ENCODE measurements at regions not wholly inside any gene's neighbourhood (a gene's known extent, or its start where the extent isn't known, plus 50 kb on each side); places are given as distances from the start of the nearest gene placed in this dataset.

DNA sequence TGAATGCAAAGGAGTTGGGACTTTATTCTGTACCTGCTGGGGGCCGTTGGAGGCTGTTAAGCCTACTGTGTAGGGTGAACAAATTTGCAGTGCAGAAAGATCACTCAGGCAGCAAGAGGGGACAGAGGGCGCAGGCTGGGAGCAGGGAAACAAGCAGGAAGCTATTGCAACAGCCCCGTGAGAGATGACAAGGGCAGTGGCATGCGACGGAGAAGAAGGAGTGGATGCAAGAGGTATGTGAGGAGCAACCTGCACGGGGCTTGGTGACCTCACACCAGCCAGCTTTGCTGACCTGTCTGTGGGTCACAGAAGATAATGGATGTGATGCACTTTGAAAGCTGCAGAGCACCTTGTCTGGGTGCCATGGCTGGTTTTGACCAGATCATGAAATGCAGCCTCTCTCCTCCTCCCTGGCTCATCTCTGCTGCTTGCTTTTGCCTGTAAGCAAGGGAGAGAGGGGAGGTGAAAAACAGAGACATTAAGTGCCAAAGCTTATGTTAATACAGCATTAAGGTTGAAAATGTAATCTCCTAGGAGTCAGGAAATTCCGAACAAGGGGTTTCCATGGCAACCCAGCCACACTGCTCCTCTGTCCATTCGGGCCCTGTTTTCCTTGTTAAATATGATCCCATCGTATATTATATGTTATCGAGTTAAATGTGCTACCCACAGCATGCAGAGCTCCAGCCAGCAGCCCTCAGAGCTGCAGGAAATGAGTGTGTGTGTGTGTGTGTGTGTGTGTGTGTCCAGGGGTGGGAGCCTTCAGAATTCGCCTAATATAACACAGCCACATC is 314.3 kb upstream of the ZMIZ1 start:
- DNase-seq: peak; percentile 22

DNA sequence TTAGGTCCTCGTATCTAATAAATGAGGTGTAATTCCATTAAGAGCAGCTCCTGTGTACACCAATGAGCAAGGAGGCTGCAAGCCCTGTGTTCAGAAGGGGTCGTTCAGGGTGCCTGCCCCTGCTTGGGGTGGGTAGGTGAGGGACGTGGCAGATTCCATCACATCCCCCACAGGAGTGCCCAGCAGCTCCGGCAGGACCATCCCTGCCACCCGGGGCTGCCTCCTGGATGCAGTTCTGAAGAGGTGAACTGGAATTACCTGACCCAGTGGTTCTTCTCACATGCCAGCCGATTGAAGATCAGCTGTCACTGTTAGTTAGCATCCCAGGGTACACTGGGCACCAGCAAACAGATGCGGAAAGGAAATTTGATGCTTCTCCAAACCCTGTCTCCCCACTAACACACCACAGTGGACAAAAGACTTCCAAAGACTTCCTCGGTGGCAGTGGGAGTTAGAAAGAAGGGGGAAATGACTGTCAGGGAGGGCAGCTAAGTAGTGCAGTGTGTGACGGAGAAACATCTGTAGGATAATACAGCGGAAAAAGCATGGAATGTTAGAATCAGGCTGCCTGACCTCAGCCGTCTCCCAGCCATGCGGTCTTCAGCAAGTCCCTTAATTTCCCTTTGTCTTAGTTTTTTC is 313.6 kb upstream of the ZMIZ1 start:
- DNase-seq: no peak

DNA sequence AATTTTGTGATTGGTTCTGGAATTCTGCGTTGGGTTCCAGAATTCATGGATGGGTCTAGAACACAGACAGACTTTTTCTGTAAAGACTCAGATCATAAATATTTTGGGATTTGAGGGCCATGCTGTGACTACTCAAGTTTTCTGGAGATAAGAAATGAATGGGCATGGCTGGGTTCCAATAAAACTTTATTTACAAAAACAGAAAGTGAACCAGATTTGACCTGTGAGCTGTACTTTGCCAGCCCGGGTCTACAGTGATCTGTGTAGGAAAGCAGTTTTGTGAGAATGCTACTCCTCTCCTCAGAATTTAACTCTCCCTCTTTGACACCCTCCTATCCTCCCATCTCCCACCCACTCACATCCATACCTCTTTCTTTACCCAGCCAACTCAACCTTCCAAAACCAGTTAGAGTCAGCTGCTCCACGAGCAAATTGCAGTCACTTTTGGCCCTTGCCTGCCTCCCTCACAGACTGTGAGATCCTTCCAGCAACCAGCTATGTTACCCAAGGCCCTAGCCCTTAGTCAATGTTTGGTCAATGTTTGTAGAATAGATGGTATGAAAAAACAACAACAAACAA is 312.8 kb upstream of the ZMIZ1 start:
- no peak for DNase-seq

DNA sequence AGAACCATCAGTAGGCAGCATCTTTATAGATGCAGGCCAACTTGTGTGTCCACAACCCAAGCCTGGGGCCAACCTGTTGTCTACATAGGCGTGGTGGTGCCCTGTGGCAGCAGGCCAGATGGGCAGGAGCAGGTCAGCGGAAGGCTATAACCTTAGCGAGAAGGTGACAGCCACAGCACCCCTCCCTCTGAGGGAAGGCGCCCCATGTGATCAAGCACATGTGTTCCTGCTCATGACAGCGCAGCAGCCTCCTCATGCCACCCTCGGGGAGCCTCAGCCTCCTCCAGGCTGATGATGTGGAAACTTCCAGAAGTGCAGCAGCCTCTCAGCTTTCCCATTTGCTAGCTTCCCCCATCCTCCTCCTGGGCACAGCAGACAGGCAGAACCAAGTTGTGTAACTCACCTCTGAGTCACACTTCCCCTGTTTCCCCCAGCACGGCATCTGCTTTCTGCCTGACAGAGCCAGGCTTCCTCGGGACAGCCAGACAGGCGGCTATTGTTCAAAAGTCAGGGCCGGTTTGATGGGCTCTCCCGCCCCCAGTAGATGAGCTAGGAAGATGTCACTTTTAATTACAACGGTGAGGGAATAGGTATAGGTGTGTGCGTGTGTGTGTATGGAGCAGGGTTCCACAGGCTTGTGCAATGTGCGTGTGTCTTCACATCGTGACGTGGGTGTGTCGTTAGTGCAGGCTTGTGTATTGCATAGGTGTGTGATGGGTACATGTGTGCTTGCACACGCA is 312.0 kb upstream of the ZMIZ1 start:
- peak; percentile 78 for DNase-seq

DNA sequence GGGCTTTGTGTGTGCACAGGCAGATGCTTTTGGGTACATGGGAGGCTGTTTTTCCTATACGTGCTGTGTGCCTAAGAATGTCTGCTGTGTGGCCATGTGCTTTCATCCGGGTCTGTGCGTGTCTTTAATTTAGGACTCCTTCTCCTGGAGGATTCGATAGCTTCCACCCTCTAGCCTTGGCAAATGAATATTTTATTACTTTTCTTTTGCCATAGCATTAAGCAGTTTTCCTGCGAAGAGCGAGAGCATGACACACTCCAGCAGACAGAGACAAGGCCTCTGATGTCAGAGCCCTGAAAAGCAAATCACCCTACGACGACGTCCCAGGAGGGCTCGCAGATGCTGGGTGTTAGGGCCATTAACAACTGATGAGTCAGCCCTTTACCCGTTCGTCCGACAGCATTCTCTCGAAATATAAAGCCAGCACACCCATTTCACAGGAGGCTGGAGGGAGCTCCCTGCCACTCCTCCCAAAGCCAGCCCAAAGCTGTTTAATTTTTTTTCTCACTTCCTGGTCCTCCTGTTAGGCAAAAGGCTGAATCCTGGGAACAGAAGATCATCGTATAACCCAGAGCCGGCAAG is 311.3 kb upstream of the ZMIZ1 start:
- no peak for DNase-seq

DNA sequence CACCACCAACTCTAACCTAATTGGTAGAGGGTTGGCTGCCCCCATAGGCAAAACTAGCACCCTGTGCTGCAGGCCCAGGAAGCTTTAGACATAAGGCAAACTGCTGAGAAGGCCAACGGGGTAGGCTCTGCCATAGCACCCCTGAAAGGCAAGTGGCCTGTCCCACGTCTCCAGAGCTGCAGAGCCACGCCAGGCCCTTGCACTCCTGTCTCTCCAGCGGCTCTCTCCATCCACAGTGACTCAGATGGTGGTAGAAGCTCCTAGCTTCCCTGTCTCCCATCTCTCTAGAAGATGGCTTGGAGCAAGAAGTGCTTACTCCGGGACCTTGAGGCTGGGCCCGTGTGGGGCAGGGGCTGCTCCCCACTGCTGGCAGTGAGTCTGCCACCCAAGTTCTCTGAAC is 310.6 kb upstream of the ZMIZ1 start:
- DNase-seq: no peak

DNA sequence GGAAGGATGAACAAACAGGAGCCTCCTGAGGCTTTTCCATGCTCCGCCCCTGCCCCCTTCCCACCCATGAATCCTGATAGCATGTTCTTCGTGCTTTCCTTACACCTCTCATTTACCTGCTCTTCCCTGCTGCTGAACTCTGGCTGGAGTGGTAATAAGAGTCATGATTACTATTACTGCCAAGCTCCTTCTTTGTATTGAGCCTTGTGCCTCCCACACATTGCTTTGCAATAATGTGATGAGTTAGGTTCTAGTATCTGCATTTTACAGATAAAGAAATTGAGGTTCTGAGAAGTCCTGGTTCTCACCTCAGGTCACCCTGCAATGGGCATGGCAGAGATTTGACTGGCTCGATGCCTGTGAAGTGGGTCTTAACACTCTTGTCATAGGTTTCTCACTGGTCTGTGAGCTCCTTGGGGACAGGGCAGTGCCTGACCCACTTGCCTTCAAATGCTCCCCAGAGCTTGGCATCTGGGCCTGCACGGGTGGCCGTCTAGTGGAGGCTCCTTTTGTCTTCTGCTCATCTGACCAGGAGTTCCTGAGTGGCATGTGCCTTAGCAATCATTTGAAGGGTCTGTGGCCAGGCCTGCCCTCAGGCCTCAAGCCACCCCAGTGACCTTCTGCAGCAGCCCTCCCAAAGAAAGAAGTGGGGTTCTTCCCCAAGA is 309.2 kb upstream of the ZMIZ1 start:
- DNase-seq: no peak

DNA sequence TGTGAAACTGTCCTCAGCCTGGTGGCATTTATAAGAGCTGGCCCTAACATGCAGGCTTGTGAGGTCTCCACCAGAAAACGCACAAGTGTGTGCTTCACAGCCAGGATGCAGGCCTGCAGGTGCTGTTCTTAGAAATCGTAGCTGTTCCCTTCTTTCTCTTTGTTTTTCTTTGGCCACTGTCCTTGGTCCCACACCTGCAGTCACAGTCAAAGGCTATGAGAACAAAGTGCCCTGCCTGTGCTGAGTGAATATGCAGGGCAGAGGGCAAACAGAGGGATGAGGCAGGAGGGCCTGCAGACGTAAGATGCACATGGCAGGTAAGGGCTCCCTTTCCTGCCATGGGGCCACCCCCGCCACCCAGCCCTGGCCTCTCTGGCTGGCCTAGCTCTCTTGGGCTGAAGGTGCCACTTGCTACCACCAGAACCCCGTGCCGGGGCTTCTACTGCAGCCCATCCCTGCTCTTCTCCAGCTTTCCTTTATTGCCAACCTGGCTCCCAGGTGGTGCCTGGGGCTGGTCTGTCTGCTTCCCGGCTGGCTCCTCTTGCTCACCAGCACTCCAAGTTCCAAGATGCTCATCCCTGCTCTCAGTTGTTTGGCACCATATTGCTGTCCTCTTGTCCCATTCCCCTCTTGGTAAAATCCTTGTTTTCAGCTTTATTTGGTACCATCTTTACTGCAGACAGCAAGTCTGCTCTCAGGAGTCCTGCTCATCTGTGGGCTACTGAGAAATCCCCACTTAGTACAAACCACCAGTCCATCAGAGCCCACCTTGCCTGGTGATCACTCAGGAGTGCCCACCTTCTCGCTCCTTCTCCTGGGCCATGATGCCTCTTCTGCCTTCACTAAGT is 308.1 kb upstream of the ZMIZ1 start:
- DNase-seq: no peak

DNA sequence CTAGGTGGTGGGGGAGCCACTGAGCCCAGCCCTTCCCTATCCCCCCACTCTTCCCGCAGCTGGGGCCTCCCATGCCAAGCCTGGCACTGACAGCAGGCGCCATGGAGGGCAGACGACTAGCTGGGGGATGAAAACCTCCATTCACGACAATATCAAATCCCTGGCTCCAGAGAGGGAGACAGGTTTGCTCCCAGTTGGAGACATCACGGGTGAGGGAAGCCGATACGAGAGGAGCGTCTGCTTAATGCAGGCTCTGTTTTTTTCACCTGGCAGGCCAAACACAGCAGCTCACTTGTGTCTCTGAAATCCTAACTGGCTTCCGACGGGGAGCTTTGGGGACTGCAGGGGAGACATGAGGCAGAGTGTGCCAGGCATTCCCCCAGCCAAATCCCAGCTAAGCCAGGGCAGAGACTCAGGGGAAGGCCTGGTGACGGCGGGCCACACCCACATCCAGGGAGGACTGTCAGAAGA is 307.4 kb upstream of the ZMIZ1 start:
- DNase-seq: no peak

DNA sequence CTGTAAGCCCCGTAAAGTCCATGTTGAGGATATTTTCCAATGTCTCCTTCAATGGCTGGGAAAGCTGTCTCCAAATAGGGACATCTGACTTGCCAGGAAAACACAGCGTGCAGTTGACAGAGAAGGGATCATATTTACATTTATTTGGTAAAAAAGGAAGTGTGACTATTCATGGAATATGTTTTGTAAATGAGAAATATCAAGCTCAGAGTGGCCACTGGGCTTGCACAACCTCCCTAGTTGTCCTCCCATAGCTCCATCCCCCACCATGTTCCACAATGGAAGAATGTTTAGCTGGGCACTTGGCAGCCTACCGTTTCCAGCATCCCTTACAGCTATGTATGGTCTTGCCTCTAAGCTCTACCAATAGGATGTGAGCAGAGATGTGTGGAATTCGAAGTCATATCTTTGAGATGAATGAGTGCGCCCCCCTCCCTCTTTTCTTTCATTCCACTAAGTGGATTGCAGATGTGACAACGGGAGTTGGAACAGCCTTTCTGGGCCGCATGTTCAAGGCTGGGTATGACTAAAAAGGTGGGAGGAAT is 306.6 kb upstream of the ZMIZ1 start:
- no peak for DNase-seq

DNA sequence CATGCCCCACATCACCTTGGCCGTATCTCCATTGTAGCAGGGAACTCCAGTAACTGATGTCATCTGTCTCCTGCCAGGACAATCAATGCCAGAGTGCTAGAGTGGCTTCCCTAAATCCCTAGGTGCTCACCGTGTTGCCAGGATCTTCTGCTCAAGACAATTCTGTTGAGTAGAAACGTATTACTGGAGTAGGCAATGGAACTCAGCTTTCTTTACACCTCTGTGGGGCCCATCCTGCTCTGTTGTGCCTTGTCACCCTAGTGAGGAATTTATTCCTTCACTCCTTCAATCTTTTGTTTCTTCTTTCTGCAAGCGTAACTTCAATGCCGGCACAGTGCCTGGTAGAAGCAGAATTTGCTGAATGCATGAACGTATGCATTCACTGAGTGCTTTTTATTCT is 305.5 kb upstream of the ZMIZ1 start:
- no peak for DNase-seq

DNA sequence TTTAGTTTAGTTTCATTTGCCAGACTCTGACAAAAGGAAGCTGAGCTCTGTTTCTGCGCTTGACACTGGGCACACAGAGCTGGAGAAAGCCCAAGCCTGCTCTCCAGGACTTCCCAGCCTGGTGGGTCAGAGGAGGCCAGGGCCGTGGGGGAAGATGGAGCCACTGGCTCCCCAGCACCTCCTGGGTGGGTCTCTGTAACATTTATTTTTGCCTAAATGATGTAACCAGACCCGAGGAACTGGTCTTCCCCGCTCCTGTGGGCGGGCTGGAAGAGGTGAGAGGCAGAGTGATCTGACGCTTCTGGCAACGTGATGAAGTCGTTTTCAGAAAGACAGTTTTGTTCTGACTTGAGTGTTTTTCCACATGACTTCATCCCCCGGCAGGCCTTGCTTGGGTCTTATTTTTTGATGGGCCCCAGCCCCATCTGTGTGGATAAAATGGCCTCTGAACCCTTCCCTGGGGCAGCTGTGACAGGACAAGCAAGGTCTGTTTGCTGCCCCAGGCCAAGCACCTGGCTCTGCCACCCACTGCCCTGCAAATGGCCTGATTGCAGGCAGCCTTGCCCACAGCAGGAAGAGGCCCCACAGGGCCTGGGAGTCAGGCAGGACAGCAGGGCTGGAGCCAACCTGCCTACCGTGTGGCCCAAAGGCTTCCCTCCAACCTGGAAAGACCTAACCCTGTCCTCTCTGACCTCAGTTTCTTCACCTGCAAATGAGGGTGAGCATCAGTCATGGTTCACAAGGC is 304.9 kb upstream of the ZMIZ1 start:
- no peak for DNase-seq

DNA sequence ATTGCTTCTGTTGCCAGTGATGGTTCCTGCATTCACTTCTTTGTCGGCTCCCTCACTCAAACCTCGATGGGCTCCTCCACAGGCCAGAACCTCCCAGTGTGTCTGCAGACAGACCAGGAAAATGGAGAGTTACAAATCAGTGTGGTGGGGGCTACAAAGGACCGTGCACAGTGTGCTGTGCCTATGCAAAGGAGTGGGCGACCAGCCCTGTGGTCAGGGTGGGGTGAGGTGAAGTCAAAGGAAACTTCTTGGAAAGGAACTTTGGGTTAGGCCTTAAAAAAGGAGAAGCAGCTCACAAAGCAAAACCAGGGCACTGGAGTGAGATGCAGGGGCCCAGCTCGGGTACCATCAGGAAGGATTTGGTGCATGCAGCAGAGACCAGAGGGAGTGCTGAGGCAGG is 304.3 kb upstream of the ZMIZ1 start:
- no peak for DNase-seq

DNA sequence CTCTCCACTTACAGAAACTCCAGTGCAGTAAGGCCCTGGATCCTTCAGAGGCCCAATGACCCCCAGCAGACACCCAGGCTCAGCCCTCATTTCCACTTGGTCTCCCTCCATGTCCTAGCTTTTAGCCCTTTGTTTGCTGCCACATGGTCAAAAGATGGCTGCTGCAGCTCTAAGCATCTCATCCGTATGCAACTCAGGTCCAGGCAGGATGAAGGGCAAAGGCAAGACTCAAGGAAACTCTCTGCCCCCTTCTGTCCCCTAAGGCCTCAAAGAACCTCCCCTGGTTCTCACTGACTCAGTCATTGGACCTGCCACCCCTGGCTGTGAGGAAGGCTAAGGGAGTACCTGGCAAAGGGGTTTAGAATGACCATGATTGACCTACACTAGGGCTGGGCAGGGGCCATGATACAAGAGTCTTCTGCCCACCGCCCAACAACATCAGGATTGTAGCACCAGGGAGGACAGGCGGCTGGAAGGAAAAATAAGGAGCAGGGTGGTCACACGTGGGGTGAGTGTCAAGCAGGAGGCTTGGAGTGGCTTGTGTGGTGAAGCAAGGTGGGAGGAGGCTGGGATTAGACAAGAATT is 303.8 kb upstream of the ZMIZ1 start:
- no peak for DNase-seq

DNA sequence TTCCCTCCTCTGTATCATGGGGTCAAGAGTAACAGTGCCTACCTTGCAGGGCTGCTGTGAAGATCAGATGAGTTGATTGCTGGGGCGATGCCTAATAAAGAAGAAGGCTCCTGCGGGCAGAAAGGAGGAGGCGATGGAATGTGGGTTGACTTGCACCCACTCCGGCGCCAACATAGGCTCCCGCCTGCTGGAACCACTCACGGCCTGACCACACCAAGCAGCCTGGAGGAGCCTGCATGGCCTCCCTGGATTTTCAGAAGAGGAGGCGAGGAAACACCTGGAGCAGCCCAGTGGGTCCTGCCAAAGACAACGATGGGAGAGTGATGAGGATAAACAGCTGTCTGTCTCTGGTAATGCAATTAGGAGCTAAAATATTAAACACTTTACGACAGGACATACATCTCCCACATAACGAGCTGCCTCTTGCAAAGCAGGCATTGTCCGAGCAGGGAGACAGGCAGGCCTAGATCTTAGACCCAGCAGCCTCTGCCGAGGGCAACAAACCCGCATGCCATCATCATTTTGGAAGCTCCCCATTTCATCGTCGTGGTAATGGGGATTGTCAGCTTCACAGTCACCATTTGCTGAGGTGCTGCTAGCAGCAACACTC is 302.9 kb upstream of the ZMIZ1 start:
- no peak for DNase-seq

DNA sequence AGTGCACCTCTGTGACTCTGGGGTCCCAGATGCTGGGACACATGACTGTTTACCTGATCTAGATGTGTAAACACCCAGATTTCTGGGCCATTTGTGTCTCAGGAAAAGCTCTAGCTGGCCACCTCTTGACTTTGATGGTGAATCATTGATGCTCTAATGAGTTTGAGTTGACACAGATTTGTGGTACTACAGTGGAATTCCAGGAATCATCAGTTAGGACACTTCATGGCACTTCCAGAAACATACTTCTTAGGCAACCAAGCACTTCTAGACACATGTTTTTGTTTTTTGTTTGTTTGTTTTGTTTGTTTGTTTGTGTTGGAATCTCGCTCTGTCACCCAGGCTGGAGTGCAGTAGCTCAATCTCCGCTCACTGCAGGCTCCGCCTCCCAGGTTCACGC is 302.2 kb upstream of the ZMIZ1 start:
- no peak for DNase-seq

DNA sequence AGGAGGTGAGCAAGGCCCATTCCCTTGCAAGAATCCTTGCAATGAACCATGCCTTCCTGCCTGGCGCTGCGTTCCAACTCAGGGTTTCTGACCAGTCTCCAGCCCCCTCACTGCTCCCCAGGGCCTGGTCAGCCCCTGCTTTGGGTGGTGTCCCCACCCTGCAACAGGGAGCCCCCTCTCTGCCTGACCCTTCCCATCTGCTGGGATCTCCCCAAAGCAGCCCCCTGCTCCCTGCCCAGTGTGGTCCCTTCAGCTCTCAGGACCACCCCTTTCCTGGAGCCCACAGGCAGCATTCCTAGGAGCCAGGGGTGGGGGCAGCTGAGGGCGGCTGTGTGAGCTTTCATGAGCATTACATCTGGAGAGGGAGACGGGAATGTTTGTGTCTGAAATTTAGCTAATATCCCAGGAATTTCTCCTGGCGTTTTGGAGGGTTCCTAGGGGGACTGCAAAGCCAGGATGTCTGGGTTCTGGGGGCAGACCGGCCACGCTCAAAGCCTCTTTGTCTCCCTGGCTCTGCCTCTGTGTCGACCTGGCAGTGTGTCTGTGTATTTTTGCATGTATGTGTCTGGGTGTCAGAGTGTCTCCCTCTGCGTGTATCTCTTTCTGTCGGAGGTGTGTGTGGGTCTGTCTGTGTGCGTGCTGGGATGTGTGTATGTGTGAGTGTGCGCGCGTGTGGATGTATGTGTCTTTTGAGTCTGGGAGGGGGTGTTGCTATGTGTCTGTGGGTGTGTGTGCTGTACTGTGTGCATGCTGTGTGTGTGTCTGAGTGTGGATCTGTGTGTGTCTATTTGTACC is 300.5 kb upstream of the ZMIZ1 start:
- DNase-seq: no peak

DNA sequence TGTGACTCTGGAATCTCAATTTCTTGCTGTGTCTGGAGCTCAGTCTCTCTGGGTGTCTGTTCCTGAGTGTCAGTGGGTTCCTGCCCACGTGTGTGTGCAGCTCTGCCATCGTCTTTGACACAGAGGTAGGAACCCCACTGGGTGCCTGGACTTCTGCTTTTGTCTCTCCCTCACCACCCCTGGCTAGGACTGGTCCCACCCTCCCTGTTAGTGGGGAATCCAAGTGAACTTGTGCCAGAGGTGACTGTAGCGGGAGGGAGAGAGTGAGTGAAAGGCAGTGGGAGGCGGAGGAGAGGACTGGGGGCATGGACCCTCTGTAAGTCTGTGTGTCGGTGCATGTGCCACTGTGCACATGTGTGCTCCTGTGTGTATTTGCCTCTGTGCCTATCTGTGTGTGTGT is 299.9 kb upstream of the ZMIZ1 start:
- DNase-seq: no peak

DNA sequence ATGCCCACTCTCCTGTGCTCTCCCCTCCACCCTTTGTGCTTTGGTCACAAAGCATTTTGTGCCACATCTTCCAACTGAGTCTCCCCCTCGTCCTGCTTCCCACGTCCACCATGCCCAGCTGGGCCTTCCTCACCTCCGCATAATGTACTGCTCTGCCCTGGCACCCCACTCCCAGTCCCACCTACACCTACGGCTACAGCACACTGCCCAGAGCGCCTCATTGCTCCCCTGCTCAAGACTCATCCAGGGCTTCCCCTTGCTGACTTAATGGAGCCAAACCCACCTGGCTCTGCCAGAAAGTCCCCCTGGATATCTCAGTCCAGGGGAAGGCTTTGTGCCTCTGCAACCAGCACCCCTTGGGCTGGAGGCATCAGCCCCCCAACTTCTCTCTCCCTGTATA is 299.2 kb upstream of the ZMIZ1 start:
- DNase-seq: no peak

Measured in amniotic stem cell (primary cell).